IMR-90 (cell line): ENCODE measurements at regions not wholly inside any gene's neighbourhood (a gene's known extent, or its start where the extent isn't known, plus 50 kb on each side); places are given as distances from the start of the nearest gene placed in this dataset.

Experiments used
- ATAC-seq: fragments of 200-7000 bp; cut with Tn5 transposase; 2 replicates; pipeline ENCODE4 v1.9.1; 2020; ENCODE audit warnings: low read depth, mild to moderate bottlenecking, moderate library complexity
- BruUV-seq: library from RNA; stranded (reverse); fragments of 400-500 nt; replicated peaks from 2 replicates; lab custom pipeline; 2021; lab: Mats Ljungman, UMichigan
- CTCF ChIA-PET: fragments of 300-600 bp; formaldehyde crosslinking; extraction: SDS; loops from one replicate; lab custom pipeline; 2021; ENCODE audit warnings: antibody characterized with exemption; lab: Yijun Ruan, JAX
- POLR2A ChIA-PET: fragments of 300-600 bp; sonication (Branson Sonifier 250); formaldehyde crosslinking; loops from one replicate; lab custom pipeline; 2022; ENCODE audit warnings: antibody characterized with exemption; ENCODE audit not compliant: unreplicated experiment; lab: Charles Lee
- DNase-seq: peaks from one replicate; pipeline ENCODE4 v3.0.0; 2013
- H2AFZ ChIP-seq: replicated peaks from 2 replicates; pipeline ENCODE3; 2013; ENCODE audit warnings: low read length, mild to moderate bottlenecking; ENCODE audit not compliant: poor library complexity
- H2AK5ac ChIP-seq: 2 replicates; pipeline ENCODE4 v1.6.1; 2013; ENCODE audit warnings: low read depth, low read length, inconsistent platforms
- H2AK9ac ChIP-seq: replicated peaks from 2 replicates; pipeline ENCODE3; 2013; ENCODE audit warnings: mild to moderate bottlenecking, low read depth, low read length, moderate library complexity; ENCODE audit not compliant: poor library complexity
- H2BK120ac ChIP-seq: 2 replicates; pipeline ENCODE4 v1.6.1; 2013; ENCODE audit warnings: low read depth, low read length, inconsistent platforms
- H2BK15ac ChIP-seq: 3 replicates; pipeline ENCODE4 v1.6.1; 2013; ENCODE audit warnings: low read depth, low read length, inconsistent platforms
- H2BK20ac ChIP-seq: 2 replicates; pipeline ENCODE4 v1.6.1; 2013; ENCODE audit warnings: low read depth, mild to moderate bottlenecking, inconsistent platforms, low read length, moderate library complexity
- H2BK5ac ChIP-seq: 2 replicates; pipeline ENCODE4 v1.6.1; 2013; ENCODE audit warnings: mild to moderate bottlenecking, low read depth, low read length, inconsistent platforms; ENCODE audit not compliant: poor library complexity, severe bottlenecking
- H3K14ac ChIP-seq: replicated peaks from 2 replicates; pipeline ENCODE4 v1.6.1; 2013; ENCODE audit warnings: low read depth, low read length, inconsistent platforms
- H3K18ac ChIP-seq: 2 replicates; pipeline ENCODE4 v1.6.1; 2013; ENCODE audit warnings: low read depth, low read length, control low read depth
- H3K23ac ChIP-seq: 2 replicates; pipeline ENCODE4 v1.6.1; 2013; ENCODE audit warnings: low read depth, low read length, inconsistent platforms
- H3K27ac ChIP-seq: 2 replicates; pipeline ENCODE4 v1.5.1; 2013; ENCODE audit warnings: mild to moderate bottlenecking, control low read depth, low read length; ENCODE audit not compliant: insufficient read depth
- H3K27me3 ChIP-seq: 2 replicates; pipeline ENCODE4 v1.6.1; 2013; ENCODE audit warnings: low read length; ENCODE audit not compliant: control insufficient read depth, insufficient read depth
- H3K36me3 ChIP-seq: 2 replicates; pipeline ENCODE4 v1.6.1; 2013; ENCODE audit warnings: low read length, mixed read lengths; ENCODE audit not compliant: control insufficient read depth, insufficient read depth
- H3K4ac ChIP-seq: 2 replicates; pipeline ENCODE4 v1.6.1; 2013; ENCODE audit warnings: low read depth, low read length, inconsistent platforms
- H3K4me1 ChIP-seq: 2 replicates; pipeline ENCODE4 v1.6.1; 2013; ENCODE audit warnings: low read length, mixed read lengths; ENCODE audit not compliant: control insufficient read depth, insufficient read depth
- H3K4me2 ChIP-seq: 2 replicates; pipeline ENCODE4 v1.6.1; 2013; ENCODE audit warnings: low read depth, mild to moderate bottlenecking, control low read depth, low read length, moderate library complexity
- H3K4me3 ChIP-seq: 2 replicates; pipeline ENCODE4 v1.5.1; 2013; ENCODE audit warnings: low read depth, mild to moderate bottlenecking, control low read depth, low read length, moderate library complexity; ENCODE audit not compliant: insufficient read depth
- H3K56ac ChIP-seq: 2 replicates; pipeline ENCODE4 v1.6.1; 2013; ENCODE audit warnings: low read length, inconsistent platforms; ENCODE audit not compliant: insufficient read depth; ENCODE audit errors: extremely low read depth
- H3K79me1 ChIP-seq, 2 experiments: 2 replicates each; pipeline ENCODE4 v1.6.1; 2013; ENCODE audit warnings: low read length in 2 of 2, inconsistent platforms in 1 of 2, low read depth in 1 of 2
- H3K9ac ChIP-seq: 2 replicates; pipeline ENCODE4 v1.6.1; 2013; ENCODE audit warnings: low read depth, low read length, control low read depth
- H3K9me1 ChIP-seq: 2 replicates; pipeline ENCODE4 v1.6.1; 2013; ENCODE audit warnings: low read length, inconsistent platforms; ENCODE audit not compliant: insufficient read depth
- H3K9me3 ChIP-seq: 2 replicates; pipeline ENCODE4 v1.6.1; 2013; ENCODE audit warnings: low read length; ENCODE audit not compliant: control insufficient read depth, insufficient read depth
- H4K20me1 ChIP-seq: 2 replicates; pipeline ENCODE4 v1.6.1; 2013; ENCODE audit warnings: low read length, inconsistent platforms; ENCODE audit not compliant: insufficient read depth
- H4K5ac ChIP-seq: 2 replicates; pipeline ENCODE4 v1.6.1; 2013; ENCODE audit warnings: mild to moderate bottlenecking, low read depth, low read length, control low read depth
- H4K8ac ChIP-seq, 2 experiments: 2 replicates each; pipeline ENCODE4 v1.6.1; 2013; ENCODE audit warnings: low read depth in 2 of 2, low read length in 2 of 2, control low read depth in 1 of 2, inconsistent platforms in 1 of 2
- H4K91ac ChIP-seq: 2 replicates; pipeline ENCODE4 v1.6.1; 2013; ENCODE audit warnings: low read depth, low read length, inconsistent platforms; ENCODE audit not compliant: insufficient read depth
- BHLHE40 ChIP-seq: fragments of 150-350 bp; IDR thresholded peaks from 2 replicates; pipeline ENCODE4 v1.6.1; 2016; ENCODE audit warnings: mild to moderate bottlenecking, low read depth, low read length
- CEBPB ChIP-seq: IDR thresholded peaks from 2 replicates; pipeline ENCODE4 v1.6.1; 2012; ENCODE audit warnings: low read depth, low read length, improper control_type of control experiment
- CHD1 ChIP-seq: IDR thresholded peaks from 2 replicates; pipeline ENCODE4 v1.6.1; 2012; ENCODE audit warnings: low read depth, low read length, improper control_type of control experiment
- CTCF ChIP-seq: conservative IDR thresholded peaks from 2 replicates; pipeline ENCODE4 v1.5.1; 2012; ENCODE audit warnings: mild to moderate bottlenecking, low read depth, low read length, improper control_type of control experiment
- ELK1 ChIP-seq: fragments of 150-350 bp; IDR thresholded peaks from 2 replicates; pipeline ENCODE4 v1.6.1; 2016; ENCODE audit warnings: low read depth, mild to moderate bottlenecking, low read length, moderate library complexity, borderline replicate concordance
- FOS ChIP-seq: fragments of 150-350 bp; IDR thresholded peaks from 2 replicates; pipeline ENCODE4 v1.6.1; 2016; ENCODE audit warnings: low read depth, low read length
- MAFK ChIP-seq: IDR thresholded peaks from 2 replicates; pipeline ENCODE4 v1.6.1; 2012; ENCODE audit warnings: low read depth, low read length, improper control_type of control experiment
- MAZ ChIP-seq: IDR thresholded peaks from 2 replicates; pipeline ENCODE4 v1.6.1; 2012; ENCODE audit warnings: low read depth, mild to moderate bottlenecking, low read length, improper control_type of control experiment, moderate library complexity, borderline replicate concordance
- NFE2L2 ChIP-seq: fragments of 150-350 bp; IDR thresholded peaks from 2 replicates; pipeline ENCODE4 v1.6.1; 2016; ENCODE audit warnings: low read depth, mild to moderate bottlenecking, low read length
- POLR2A ChIP-seq: IDR thresholded peaks from 2 replicates; pipeline ENCODE4 v1.6.1; 2012; ENCODE audit warnings: mild to moderate bottlenecking, low read depth, low read length
- RFX5 ChIP-seq: IDR thresholded peaks from 2 replicates; pipeline ENCODE4 v1.8.0; 2012; ENCODE audit warnings: low read depth, mild to moderate bottlenecking, low read length, moderate library complexity
- SMC3 ChIP-seq: fragments of 150-350 bp; IDR thresholded peaks from 2 replicates; pipeline ENCODE4 v1.6.1; 2016; ENCODE audit warnings: low read depth, mild to moderate bottlenecking, antibody characterized with exemption, low read length, moderate library complexity
- USF2 ChIP-seq: fragments of 150-350 bp; IDR thresholded peaks from 2 replicates; pipeline ENCODE4 v1.6.1; 2017; ENCODE audit warnings: mild to moderate bottlenecking, antibody characterized with exemption, low read length, low read depth
- WGBS, 2 experiments: methylation state at CpG; one replicate each; pipeline versions ENCODE4 v1.1.5 to v1.1.7; 2013; ENCODE audit warnings: missing lambda C conversion rate in 2 of 2; ENCODE audit not compliant: insufficient read length in 1 of 2; ENCODE audit errors: extremely low coverage in 2 of 2; 5-methylcytosine and 5-hydroxymethylcytosine counted together
- dilution Hi-C: fragments of 300-500 bp; cut with HindIII; formaldehyde crosslinking; loops from one replicate; pipeline ENCODE4 v1.14.3; 2018; ENCODE audit warnings: low sequenced_read_pairs; ENCODE audit not compliant: unreplicated experiment
- in situ Hi-C: fragments of 300-500 bp; cut with MboI; formaldehyde crosslinking; loops from 3 replicates; pipeline ENCODE4 v1.14.3; 2019; ENCODE audit warnings: low sequenced_read_pairs, inconsistent platforms, mixed read lengths
- intact Hi-C: fragments of 100-400 bp; cut with micrococcal nuclease; formaldehyde crosslinking; loops from 2 replicates; pipeline ENCODE4 v1.10.0; 2022

- Histone ChIP-seq H2AFZ (no peak overlapping the region), H2AK5ac (no peak overlapping the region), H3K23ac (no peak overlapping the region), H3K4ac (no peak overlapping the region), H3K14ac (no peak overlapping the region), H3K4me2 (no peak overlapping the region), H4K91ac (no peak overlapping the region), H2BK5ac (no peak overlapping the region), H3K9me1 (no peaks in the 10 kb centered on the region), H3K27me3 (no peaks in the 10 kb centered on the region), H3K4me1 (no peaks in the 10 kb centered on the region), H3K9ac (no peak overlapping the region), H3K9me3 (no peaks in the 10 kb centered on the region), H4K8ac (no peak overlapping the region), H3K18ac (no peak overlapping the region), H3K36me3 (no peaks in the 10 kb centered on the region), H4K5ac (no peak overlapping the region), H3K56ac (no peak overlapping the region), H3K27ac (no peak overlapping the region), H3K4me3 (no peak overlapping the region), H2BK15ac (no peak overlapping the region), H3K79me1 (no peaks in the 10 kb centered on the region), H2AK9ac (no peak overlapping the region), H2BK20ac (no peak overlapping the region), H4K20me1 (no peaks in the 10 kb centered on the region), H2BK120ac (no peak overlapping the region)
- DNase-seq (no peak), ATAC-seq (no peak)
- BruUV-seq: no TSS peak
- WGBS, 2 experiments: 67% methylated on average over 2 of the region's 4 CpGs; no CpG with 5 or more reads in 1 of the 2 experiments
- dilution Hi-C loops: no loop called here
- CTCF ChIA-PET: no interaction called here
- POLR2A ChIA-PET: no interaction called here
- in situ Hi-C loops: no loop called here
- intact Hi-C loops: no loop called here
- no peak for TF ChIP-seq USF2
- no peak for TF ChIP-seq BHLHE40
- TF ChIP-seq CHD1: no peak
- TF ChIP-seq NFE2L2: no peak
- no peak for TF ChIP-seq ELK1
- TF ChIP-seq MAFK: no peak
- no peak for TF ChIP-seq POLR2A
- no peak for TF ChIP-seq MAZ
- no peak for TF ChIP-seq CTCF
- no peak for TF ChIP-seq SMC3
- no peak for TF ChIP-seq RFX5
- TF ChIP-seq FOS: no peak
- TF ChIP-seq CEBPB: no peak
Measured at GRCh38 chr9:13596383-13596970, 317.0 kb upstream of the MPDZ start.
